ENCODE measurements at regions not wholly inside any gene's neighbourhood (a gene's known extent, or its start where the extent isn't known, plus 50 kb on each side); places are given as distances from the start of the nearest gene placed in this dataset.

DNA sequence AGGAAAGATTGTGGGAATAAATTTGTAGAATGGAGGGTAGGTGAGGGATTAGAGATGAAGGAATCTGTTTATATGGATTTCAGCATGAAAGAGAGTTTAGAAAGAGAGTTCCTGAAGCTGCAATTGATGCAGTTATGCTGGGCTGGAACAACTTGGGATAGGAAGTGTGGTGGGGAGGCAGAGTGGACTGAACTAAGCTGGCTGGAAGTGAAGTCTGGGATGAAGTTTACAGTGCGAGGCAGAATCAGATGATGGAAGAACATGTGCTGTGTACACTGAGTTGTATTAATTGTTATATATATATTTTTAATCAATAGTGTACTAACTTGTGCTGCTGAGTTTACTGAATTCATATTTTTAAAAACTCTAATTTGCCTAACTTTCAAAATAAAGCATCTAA is 461.9 kb downstream of the SPRY1 start:
- H3K4me3 ChIP-seq (ENCODE audit: low read length), result no peak overlapping the region
- Mint-ChIP-seq H3K27me3 (ENCODE audit: low read depth in 2 of 2) (peaks cover 0 to 2% of the 10 kb centered on the region in 2 donors), H3K36me3 (no peaks in the 10 kb centered on the region), H3K4me3 (no peak overlapping the region), H3K4me1 (no peaks in the 10 kb centered on the region), H3K9me3 (no peaks in the 10 kb centered on the region), H3K27ac (no peak overlapping the region)
- H3K36me3 ChIP-seq (ENCODE audit: control insufficient read depth, insufficient read depth, low read length), result no peaks in the 10 kb centered on the region
- H3K27me3 ChIP-seq (ENCODE audit: control insufficient read depth, insufficient read depth, low read length), result no peaks in the 10 kb centered on the region
- intact Hi-C loops (cut with micrococcal nuclease), result no loop called here
- DNase-seq (no peak), ATAC-seq (no peak)
- no CpG with 5 or more reads among the region's 1 CpG for WGBS (ENCODE audit: insufficient coverage)
- H3K4me1 ChIP-seq (ENCODE audit: control insufficient read depth, insufficient read depth, low read length), result no peaks in the 10 kb centered on the region
- no peaks in the 10 kb centered on the region for H3K9me3 ChIP-seq (ENCODE audit: control insufficient read depth, insufficient read depth, low read length)
- TF ChIP-seq, protein P1, sequence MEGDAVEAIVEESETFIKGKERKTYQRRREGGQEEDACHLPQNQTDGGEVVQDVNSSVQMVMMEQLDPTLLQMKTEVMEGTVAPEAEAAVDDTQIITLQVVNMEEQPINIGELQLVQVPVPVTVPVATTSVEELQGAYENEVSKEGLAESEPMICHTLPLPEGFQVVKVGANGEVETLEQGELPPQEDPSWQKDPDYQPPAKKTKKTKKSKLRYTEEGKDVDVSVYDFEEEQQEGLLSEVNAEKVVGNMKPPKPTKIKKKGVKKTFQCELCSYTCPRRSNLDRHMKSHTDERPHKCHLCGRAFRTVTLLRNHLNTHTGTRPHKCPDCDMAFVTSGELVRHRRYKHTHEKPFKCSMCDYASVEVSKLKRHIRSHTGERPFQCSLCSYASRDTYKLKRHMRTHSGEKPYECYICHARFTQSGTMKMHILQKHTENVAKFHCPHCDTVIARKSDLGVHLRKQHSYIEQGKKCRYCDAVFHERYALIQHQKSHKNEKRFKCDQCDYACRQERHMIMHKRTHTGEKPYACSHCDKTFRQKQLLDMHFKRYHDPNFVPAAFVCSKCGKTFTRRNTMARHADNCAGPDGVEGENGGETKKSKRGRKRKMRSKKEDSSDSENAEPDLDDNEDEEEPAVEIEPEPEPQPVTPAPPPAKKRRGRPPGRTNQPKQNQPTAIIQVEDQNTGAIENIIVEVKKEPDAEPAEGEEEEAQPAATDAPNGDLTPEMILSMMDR (IDR thresholded peaks at IDR 0.05), result no peak
- H3K27ac ChIP-seq (ENCODE audit: low read length), result no peak overlapping the region

DNA sequence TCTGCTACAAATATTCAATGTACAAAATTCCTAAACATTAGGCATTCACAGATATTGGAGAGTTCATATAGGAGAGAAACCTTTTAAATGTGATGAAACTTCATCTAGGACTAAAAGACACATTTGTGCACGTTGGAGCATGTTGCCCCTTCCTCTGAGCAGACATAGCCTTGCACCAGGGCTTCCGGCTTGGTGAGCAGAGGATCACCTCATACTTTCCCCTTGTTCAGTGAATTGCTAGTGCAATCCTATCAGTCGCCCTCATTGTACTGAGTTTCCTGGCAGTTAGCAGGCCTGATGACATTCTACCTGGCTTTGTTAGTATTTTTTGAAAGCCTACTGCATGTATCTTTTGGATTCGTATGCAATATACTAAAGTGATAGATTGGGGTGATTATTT is 466.2 kb downstream of the SPRY1 start:
- ATAC-seq (no peak), DNase-seq (no peak)
- Mint-ChIP-seq H3K27ac (no peak overlapping the region), H3K36me3 (no peaks in the 10 kb centered on the region), H3K4me3 (no peak overlapping the region), H3K27me3 (ENCODE audit: low read depth in 2 of 2) (peaks cover 0 to 2% of the 10 kb centered on the region in 2 donors), H3K9me3 (no peaks in the 10 kb centered on the region), H3K4me1 (no peaks in the 10 kb centered on the region)
- intact Hi-C loops (cut with micrococcal nuclease), result no loop called here
- H3K27ac ChIP-seq (ENCODE audit: low read length), result no peak overlapping the region
- H3K4me1 ChIP-seq (ENCODE audit: control insufficient read depth, insufficient read depth, low read length), result no peaks in the 10 kb centered on the region
- H3K9me3 ChIP-seq (ENCODE audit: control insufficient read depth, insufficient read depth, low read length), result no peaks in the 10 kb centered on the region
- H3K27me3 ChIP-seq (ENCODE audit: control insufficient read depth, insufficient read depth, low read length), result no peaks in the 10 kb centered on the region
- TF ChIP-seq, protein P1 (IDR thresholded peaks at IDR 0.05), result no peak
- H3K36me3 ChIP-seq (ENCODE audit: control insufficient read depth, insufficient read depth, low read length), result no peaks in the 10 kb centered on the region
- H3K4me3 ChIP-seq (ENCODE audit: low read length), result no peak overlapping the region
- WGBS (ENCODE audit: insufficient coverage), result 88% methylated on average over 4 of the region's 4 CpGs

DNA sequence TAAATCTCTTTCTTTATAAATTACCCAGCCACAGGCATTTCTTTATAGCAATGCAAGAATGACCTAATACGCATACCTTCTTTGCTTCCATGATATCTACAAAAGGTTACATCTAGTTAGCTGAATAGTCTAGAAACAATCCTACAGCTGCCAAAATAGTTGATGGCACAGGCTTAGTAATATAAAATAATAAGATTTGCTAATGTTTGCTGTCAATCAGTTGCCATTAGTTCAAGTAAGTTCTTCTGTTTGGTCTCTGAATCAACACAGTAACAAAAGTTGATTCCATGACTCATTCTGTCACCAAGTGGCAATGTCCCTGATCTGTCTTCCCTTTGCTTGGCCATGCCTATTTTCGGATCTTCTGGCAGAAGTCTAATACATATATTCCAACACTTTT is 470.2 kb downstream of the SPRY1 start:
- no peaks in the 10 kb centered on the region for H3K36me3 Mint-ChIP-seq
- no peak overlapping the region for H3K4me3 Mint-ChIP-seq
- no peaks in the 10 kb centered on the region for H3K27me3 Mint-ChIP-seq (ENCODE audit: low read depth in 2 of 2)
- no peaks in the 10 kb centered on the region for H3K4me1 Mint-ChIP-seq
- Histone ChIP-seq H3K36me3 (ENCODE audit: control insufficient read depth, insufficient read depth, low read length) (no peaks in the 10 kb centered on the region), H3K27ac (ENCODE audit: low read length) (no peak overlapping the region), H3K9me3 (ENCODE audit: control insufficient read depth, insufficient read depth, low read length) (no peaks in the 10 kb centered on the region), H3K4me3 (ENCODE audit: low read length) (no peak overlapping the region), H3K4me1 (ENCODE audit: control insufficient read depth, insufficient read depth, low read length) (no peaks in the 10 kb centered on the region), H3K27me3 (ENCODE audit: control insufficient read depth, insufficient read depth, low read length) (no peaks in the 10 kb centered on the region)
- WGBS (ENCODE audit: insufficient coverage), result 96% methylated on average over 2 of the region's 2 CpGs
- ATAC-seq (no peak), DNase-seq (no peak)
- intact Hi-C loops (cut with micrococcal nuclease), result no loop called here
- H3K9me3 Mint-ChIP-seq, result no peaks in the 10 kb centered on the region
- H3K27ac Mint-ChIP-seq, result no peak overlapping the region
- TF ChIP-seq, protein P1 (IDR thresholded peaks at IDR 0.05), result no peak

DNA sequence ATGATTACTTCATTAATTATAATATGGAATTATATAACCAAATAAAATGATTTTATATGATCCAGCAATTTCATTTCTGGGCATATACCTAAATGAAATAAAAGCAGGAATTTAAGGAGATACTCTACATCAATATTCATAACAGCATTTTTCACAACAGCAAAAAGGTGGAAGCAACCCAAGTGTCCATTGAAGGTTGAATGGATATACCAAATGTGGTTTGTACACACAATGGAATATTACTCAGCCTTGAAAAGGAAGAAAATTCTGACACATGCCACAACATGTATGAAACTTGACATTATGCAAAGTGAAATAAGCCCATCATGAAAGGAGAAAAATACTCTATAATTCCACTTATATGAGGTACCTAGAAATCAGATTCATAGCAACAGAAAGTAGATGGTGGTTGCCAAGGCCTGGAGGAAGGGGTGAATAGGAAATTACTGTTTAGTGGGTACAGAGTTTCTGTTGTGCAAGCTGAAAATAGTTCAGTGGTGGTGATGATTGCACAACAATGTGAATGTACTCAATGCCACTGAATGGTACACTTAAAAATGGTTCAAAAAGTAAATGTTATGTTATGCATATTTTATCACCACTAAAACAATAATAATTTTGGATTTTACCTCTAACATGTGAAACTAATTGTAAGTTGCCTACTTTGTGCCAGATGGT is 471.5 kb downstream of the SPRY1 start:
- H3K4me3 Mint-ChIP-seq, result no peak overlapping the region
- no peak for ATAC-seq
- no peak overlapping the region for H3K27ac Mint-ChIP-seq
- no peaks in the 10 kb centered on the region for H3K4me1 ChIP-seq (ENCODE audit: control insufficient read depth, insufficient read depth, low read length)
- DNase-seq, result no peak
- no peaks in the 10 kb centered on the region for H3K36me3 ChIP-seq (ENCODE audit: control insufficient read depth, insufficient read depth, low read length)
- no peaks in the 10 kb centered on the region for H3K9me3 Mint-ChIP-seq
- no peaks in the 10 kb centered on the region for H3K27me3 Mint-ChIP-seq (ENCODE audit: low read depth in 2 of 2)
- H3K9me3 ChIP-seq (ENCODE audit: control insufficient read depth, insufficient read depth, low read length), result no peaks in the 10 kb centered on the region
- no peaks in the 10 kb centered on the region for H3K36me3 Mint-ChIP-seq
- intact Hi-C loops (cut with micrococcal nuclease), result no loop called here
- TF ChIP-seq, protein P1 (IDR thresholded peaks at IDR 0.05), result no peak
- no peaks in the 10 kb centered on the region for H3K27me3 ChIP-seq (ENCODE audit: control insufficient read depth, insufficient read depth, low read length)
- H3K4me3 ChIP-seq (ENCODE audit: low read length), result no peak overlapping the region
- no peaks in the 10 kb centered on the region for H3K4me1 Mint-ChIP-seq
- no peak overlapping the region for H3K27ac ChIP-seq (ENCODE audit: low read length)
